ENCODE measurements at regions not wholly inside any gene's neighbourhood (a gene's known extent, or its start where the extent isn't known, plus 50 kb on each side); places are given as distances from the start of the nearest gene placed in this dataset.

DNA sequence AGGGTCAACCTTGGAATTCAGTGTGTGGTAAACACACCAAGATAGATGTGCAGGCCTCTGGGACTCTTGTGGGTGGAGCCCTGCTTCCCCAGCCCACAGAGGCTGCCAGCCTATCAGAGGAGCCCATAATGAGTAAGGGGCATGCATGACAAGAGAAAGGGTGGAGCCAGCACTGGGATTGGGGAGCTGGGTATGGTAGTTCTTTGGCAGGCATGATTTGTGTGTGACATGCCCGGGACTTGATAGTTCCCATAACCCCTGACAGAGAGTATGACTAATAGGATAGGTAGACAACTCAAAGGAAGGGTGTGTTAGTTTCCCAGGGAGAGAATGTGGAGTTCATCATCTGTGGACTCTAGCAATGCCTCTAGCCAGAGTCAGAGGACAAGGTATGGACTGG, 143.0 kb downstream of the EMP1 start:
- no peak overlapping the region for H3K27ac ChIP-seq
- H3K9me3 ChIP-seq, result no peaks in the 10 kb centered on the region
- H3K4me1 ChIP-seq, result no peaks in the 10 kb centered on the region
- H3K27me3 ChIP-seq, result peaks cover 0 to 4% (median 0%) of the 10 kb centered on the region in 7 donors
- H3K4me3 ChIP-seq, result no peak overlapping the region
- intact Hi-C loops (cut with DNase I), result no loop called here
- DNase-seq, result no peak
- ATAC-seq, result no peak
- H3K36me3 ChIP-seq, result no peaks in the 10 kb centered on the region
- WGBS, 2 donors, result 85 to 86% methylated on average over 1 of the region's 1 CpG
- no peak for TF ChIP-seq CTCF (IDR thresholded peaks at IDR 0.05)

- Histone ChIP-seq H3K4me1 (no peaks in the 10 kb centered on the region), H3K4me3 (no peak overlapping the region), H3K27ac (no peak overlapping the region), H3K36me3 (no peaks in the 10 kb centered on the region), H3K27me3 (peaks cover 0 to 4% (median 0%) of the 10 kb centered on the region in 7 donors), H3K9me3 (no peaks in the 10 kb centered on the region)
- intact Hi-C loops (cut with DNase I), result no loop called here
- TF ChIP-seq CTCF (IDR thresholded peaks at IDR 0.05), result no peak
- ATAC-seq, result no peak
- WGBS, 2 donors, result 91 to 94% methylated on average over 4 of the region's 4 CpGs
- no peak for DNase-seq
Observed at GRCh38 chr12:13339091-13339490, 142.6 kb downstream of the EMP1 start.

DNA sequence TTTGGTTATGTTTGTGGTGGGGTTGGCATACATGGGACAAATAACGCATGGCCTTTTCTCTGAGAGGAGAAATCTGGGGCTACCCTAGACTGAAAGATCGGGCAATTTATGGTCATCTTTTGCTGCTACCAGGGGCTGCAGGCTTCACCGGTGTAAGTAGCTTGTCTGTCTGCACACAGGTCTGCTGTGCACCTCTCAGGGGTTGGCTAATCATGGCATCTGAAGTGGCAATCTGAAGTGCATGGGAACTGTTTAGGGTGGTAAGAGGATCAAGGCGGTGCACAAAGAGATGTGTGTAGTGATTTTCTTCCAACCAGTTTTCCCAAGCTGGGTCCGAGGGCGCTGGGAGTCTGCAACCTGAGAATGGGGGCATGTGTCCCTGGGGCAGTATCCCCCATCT, 141.3 kb downstream of the EMP1 start:
- H3K36me3 ChIP-seq, result no peaks in the 10 kb centered on the region
- no peak for ATAC-seq
- H3K4me3 ChIP-seq, result no peak overlapping the region
- TF ChIP-seq CTCF (IDR thresholded peaks at IDR 0.05), result no peak
- intact Hi-C loops (cut with DNase I), result no loop called here
- no peak overlapping the region for H3K27ac ChIP-seq
- WGBS, 2 donors, result 73 to 78% methylated on average over 6 of the region's 6 CpGs
- H3K4me1 ChIP-seq, result no peaks in the 10 kb centered on the region
- no peaks in the 10 kb centered on the region for H3K9me3 ChIP-seq
- H3K27me3 ChIP-seq, result peaks cover 0 to 4% (median 0%) of the 10 kb centered on the region in 7 donors
- DNase-seq, result no peak

DNA sequence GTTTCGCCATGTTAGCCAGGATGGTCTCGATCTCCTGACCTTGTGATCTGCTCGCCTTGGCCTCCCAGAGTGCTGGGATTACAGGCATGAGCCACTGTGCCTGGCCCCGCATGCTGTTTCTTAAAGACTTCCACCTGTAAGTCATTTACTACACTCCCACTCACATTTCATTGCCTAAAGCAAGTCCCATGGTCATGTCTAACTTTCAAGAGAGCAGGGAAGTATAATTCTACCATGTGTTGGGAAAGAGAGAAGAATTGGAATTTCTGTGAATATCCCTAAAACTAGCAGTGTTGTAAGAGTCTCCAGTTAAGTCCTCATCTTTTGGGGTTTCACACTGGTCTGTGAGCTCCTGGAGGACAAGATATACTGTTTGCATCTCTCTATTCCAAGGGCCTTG, 139.7 kb downstream of the EMP1 start:
- no peak for DNase-seq
- Histone ChIP-seq H3K27ac (no peak overlapping the region), H3K9me3 (peaks cover 0 to 10% (median 0%) of the 10 kb centered on the region in 11 donors), H3K27me3 (peaks cover 0 to 2% (median 0%) of the 10 kb centered on the region in 7 donors), H3K4me3 (no peak overlapping the region), H3K36me3 (no peaks in the 10 kb centered on the region), H3K4me1 (no peaks in the 10 kb centered on the region)
- intact Hi-C loops (cut with DNase I), result no loop called here
- no peak for ATAC-seq
- TF ChIP-seq CTCF (IDR thresholded peaks at IDR 0.05), result no peak
- WGBS, 2 donors, result 89 to 92% methylated on average over 4 of the region's 4 CpGs
